ENCODE measurements at regions not wholly inside any gene's neighbourhood (a gene's known extent, or its start where the extent isn't known, plus 50 kb on each side); places are given as distances from the start of the nearest gene placed in this dataset.

DNA sequence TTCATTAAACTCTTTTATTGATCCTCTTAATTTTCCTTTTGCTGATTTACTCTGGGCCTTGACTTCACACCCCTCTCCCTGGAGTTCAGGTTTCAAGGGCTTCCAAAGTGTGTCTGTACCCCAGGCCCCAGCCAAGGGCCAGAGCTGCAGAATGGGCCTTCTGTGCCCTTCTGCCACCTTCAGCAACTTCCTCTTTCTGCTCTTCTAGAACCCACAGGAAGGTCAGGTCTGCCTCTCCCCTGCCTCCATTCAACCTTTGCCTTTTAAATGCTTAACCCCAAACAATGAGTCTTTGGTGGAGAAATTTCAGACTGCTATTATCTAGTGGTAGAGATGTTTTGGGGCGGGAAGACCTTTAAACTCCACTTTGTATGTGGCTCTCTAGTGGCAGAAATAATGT, 63.1 kb downstream of the TSN start:
- no peak for DNase-seq (ENCODE audit: extremely low read depth, low read depth)
- TF ChIP-seq, protein P1, sequence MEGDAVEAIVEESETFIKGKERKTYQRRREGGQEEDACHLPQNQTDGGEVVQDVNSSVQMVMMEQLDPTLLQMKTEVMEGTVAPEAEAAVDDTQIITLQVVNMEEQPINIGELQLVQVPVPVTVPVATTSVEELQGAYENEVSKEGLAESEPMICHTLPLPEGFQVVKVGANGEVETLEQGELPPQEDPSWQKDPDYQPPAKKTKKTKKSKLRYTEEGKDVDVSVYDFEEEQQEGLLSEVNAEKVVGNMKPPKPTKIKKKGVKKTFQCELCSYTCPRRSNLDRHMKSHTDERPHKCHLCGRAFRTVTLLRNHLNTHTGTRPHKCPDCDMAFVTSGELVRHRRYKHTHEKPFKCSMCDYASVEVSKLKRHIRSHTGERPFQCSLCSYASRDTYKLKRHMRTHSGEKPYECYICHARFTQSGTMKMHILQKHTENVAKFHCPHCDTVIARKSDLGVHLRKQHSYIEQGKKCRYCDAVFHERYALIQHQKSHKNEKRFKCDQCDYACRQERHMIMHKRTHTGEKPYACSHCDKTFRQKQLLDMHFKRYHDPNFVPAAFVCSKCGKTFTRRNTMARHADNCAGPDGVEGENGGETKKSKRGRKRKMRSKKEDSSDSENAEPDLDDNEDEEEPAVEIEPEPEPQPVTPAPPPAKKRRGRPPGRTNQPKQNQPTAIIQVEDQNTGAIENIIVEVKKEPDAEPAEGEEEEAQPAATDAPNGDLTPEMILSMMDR (IDR thresholded peaks at IDR 0.05; ENCODE audit: low read depth, low read length), result no peak

DNA sequence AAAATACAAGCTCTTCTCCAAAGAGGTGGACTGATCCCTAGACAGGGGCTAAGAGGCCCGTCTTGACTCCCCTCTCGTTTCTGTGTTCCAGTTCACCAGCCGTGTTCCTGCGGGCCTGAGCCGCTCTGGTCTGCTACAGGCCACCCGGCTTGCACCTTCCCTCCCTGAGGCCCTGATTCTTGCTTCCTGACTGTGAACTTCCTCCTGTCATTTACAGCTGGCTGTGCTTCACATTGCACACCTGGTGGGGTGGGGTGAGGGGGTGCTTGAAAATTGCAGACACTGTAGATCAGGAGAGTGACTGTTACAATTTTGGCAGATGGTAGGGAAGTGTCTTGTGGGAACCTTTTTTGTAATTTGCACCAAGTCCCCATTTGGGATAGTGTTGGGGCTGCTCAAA, 64.4 kb downstream of the TSN start:
- no peak for DNase-seq (ENCODE audit: extremely low read depth, low read depth)
- TF ChIP-seq, protein P1 (IDR thresholded peaks at IDR 0.05; ENCODE audit: low read depth, low read length), result no peak

DNA sequence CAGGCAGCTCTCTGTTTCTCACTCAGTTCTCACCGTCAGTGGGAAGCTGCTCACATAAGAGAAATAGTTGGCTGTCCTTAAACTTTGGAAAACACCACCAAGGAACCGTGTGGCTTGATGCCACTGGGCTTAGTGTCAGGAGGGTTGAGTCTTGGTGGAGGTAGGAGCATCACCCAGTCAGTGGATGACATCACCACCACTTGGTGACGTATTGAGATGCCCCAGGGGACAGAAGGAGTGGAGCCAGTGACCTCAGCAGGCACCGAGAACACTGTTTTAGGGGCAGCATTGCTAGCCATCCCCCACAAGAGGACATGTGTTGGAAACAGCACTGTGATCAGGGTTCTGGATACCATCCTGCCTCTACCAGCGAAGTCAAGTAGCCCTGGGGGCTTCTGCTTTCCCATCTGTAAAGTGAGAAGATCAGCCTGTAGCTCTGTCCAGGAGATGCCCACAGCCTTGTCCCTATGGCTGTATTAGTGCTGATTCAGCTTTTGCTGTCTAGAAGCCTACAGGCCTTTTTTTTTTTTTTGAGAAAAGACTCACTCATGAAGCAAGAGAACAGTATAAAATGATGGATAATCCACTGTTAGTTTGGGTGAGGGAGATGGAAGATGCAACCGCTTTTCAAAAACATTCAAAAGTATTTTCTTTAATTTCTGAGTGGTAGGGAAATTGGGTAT, 66.2 kb downstream of the TSN start:
- TF ChIP-seq, protein P1 (IDR thresholded peaks at IDR 0.05; ENCODE audit: low read depth, low read length), result no peak
- no peak for DNase-seq (ENCODE audit: extremely low read depth, low read depth)

DNA sequence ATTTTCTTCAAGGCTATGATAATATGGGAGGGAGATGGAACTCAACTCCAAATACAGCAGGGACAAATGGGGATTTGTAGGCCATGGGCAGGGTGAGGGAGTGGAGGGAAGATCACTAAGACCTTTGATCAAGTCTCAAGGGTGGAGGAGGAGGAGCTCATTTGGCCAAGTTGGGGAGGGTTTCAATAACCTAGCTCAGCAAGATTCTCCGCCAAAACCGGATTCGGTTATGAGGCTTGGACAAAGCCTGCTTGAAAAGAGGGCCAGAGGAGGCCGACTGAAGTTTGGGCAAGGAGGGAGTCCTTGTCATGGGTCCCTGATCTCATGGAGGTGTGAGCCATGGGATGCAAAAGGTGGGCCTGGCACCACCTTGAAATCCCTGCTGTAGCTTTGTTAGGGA, 68.8 kb downstream of the TSN start:
- DNase-seq (ENCODE audit: extremely low read depth, low read depth), result no peak
- TF ChIP-seq, protein P1 (IDR thresholded peaks at IDR 0.05; ENCODE audit: low read depth, low read length), result no peak

DNA sequence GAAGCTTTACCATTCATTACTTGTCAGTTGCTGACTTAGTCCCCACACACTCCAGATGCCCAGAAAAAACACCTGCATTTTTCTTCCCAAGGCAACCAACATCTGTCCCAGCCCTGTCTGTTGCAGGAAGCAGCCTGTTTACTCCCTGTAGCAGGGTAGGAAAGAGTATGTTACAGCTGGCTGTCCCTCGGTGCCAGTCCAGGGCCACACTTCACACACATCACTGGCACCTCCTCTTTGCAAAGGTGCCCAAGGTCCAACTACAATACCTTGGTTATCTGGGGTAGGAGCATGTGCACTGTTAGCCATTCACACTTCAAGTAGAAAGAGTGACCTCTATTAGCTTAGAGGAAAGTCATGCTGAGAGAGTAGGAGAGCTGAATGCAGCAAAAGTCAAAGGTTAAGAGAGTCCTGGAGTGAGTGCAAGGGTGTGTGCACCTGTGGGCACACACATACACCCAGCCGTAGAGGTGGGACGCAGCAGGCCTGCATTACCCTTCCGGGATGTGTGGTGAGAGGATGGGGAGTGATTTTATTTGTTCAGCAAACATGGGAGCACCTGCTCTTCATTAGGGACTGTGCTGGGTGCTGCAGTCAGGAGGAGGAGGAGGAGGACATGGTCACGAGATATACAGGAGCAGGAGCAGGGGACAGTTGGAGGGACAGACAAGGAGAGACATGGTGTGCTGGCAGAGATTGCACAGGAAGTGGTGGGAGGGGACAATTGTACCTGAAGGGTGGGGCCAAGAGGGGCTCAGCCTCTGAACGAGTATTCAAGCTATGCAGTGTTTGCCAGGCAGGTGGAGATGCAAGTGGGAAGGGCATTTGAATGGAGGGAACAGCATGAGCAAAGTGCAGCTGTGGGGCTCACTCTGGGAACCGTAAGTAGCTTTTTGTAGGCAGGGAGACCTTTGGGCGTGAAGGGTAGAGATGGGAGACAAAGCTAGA, 69.8 kb downstream of the TSN start:
- TF ChIP-seq, protein P1 (IDR thresholded peaks at IDR 0.05; ENCODE audit: low read depth, low read length), result no peak
- no peak for DNase-seq (ENCODE audit: extremely low read depth, low read depth)

DNA sequence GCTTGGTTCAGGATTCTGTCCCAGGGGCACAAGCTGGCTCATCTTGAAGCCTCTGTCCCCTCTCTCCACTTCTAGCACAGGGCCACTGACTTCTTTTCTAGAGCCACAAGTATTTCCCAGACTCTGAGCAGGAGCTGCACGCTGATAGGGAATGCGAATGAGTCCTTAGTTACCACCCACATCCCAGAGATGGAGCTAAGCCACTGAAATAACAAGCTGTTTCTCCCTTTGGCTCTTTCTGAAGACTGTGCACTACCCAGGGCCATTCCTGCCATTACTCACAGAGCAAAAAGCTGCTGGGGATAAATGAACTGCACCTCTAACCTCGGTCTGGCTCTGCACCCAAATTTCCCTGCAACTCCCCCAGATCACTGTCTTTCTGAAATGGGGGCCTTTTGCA, 70.6 kb downstream of the TSN start:
- TF ChIP-seq, protein P1 (IDR thresholded peaks at IDR 0.05; ENCODE audit: low read depth, low read length), result no peak
- DNase-seq (ENCODE audit: extremely low read depth, low read depth), result no peak

DNA sequence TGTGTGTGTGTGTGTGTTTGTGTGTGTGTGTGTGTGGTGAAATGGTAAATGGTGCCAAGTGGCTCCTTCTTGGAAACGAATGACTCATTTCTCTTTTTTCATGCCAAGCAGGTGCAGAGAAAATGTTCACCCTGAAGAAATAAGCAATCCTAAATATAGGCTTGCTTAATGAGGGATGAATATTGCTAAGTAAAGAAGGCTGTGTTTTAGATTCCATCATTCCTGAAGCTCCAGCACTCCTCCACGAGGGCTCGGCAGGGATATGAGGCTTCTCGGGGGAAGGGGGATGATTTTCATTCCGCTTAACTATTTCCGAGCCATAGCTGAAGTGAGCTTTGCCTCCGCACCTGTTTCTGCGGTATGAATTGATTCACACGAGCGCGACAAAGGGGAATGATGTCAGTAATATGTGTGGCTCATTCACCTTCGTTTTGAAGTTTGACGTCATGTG, 72.9 kb downstream of the TSN start:
- TF ChIP-seq, protein P1 (IDR thresholded peaks at IDR 0.05; ENCODE audit: low read depth, low read length), result no peak
- DNase-seq (ENCODE audit: extremely low read depth, low read depth), result no peak
